RWPE1 (cell line): ENCODE measurements at regions not wholly inside any gene's neighbourhood (a gene's known extent, or its start where the extent isn't known, plus 50 kb on each side); places are given as distances from the start of the nearest gene placed in this dataset.
A peak's percentile ranks its signal among the peaks of the same experiment; 100 is the strongest.

Experiments used
- CTCF ChIA-PET: fragments of 350-600 bp; sonication (Branson Sonifier 250); formaldehyde crosslinking; extraction: SDS; loops from one replicate; lab custom pipeline; 2021; lab: Yijun Ruan, JAX
- POLR2A ChIA-PET: fragments of 400-600 bp; formaldehyde crosslinking; extraction: SDS; loops from one replicate; lab custom pipeline; 2020; ENCODE audit warnings: antibody characterized with exemption; ENCODE audit not compliant: low non-redundant PET; lab: Yijun Ruan, JAX
- DNase-seq: peaks from one replicate; pipeline ENCODE4 v3.0.0; 2012; ENCODE audit warnings: low spot score
- H3K27ac ChIP-seq: fragments of 450-650 bp; 2 replicates; pipeline ENCODE4 v1.5.1; 2017
- CTCF ChIP-seq: fragments of 450-650 bp; conservative IDR thresholded peaks from 2 replicates; pipeline ENCODE4 v1.5.1; 2017; ENCODE audit warnings: low read depth, mild to moderate bottlenecking

DNA sequence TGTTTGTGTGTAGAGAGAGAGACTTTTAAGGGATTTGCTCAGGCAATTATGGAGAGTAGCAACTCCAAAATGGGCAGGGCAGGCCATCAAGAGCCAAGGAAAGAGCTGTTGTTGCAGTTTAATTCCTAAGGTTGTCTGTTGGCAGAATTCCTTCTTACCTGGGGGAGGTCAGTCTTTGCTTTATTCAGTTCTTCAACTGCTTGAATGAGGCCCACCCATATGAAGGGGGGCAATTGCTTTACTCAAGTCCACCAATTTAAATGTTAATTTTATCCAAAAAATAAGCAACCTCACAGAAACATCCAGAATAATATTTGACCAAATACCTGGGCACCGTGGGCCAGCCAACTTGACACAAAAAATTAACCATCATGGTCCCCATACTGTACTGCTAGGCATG lies 137.7 kb upstream of the KLHL25 start:
- DNase-seq = no peak

GRCh38 chr15:85934691-85935090 lies 140.0 kb upstream of the KLHL25 start:
- no peak overlapping the region for H3K27ac ChIP-seq
- no peak for TF ChIP-seq CTCF
- ChIA-PET CTCF (interaction anchor here (0.6 kb wide), 1 partner anchor 570 kb away, joined by 6 read pairs; no protein-coding TSS in a partner anchor), POLR2A (no interaction called here)
- no peak for DNase-seq

More for the DNA sequence above, 137.7 kb upstream of the KLHL25 start:
- no peak for TF ChIP-seq CTCF
- no peak overlapping the region for H3K27ac ChIP-seq
- POLR2A ChIA-PET = no interaction called here
- CTCF ChIA-PET = no interaction called here

DNA sequence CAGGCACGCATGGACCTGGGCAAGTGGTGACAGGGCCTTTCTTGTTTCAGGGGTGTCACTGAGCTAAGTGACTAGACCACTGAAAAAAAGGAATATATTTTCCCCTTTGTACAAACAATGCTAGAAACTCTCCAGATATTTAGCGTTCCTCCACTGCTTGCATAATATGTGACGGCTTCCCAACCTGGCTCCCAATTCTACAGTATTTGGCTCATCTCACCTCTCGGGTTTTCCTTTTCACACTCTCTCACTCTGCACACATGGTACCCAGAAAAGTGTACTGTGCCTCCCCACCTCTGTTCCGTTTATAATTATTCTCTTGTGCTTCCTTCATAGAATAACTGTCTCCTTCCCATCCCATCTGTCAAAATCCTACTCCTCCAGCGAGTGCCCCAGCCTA lies 140.5 kb upstream of the KLHL25 start:
- TF ChIP-seq CTCF = no peak
- ChIA-PET CTCF (no interaction called here), POLR2A (no interaction called here)
- no peak overlapping the region for H3K27ac ChIP-seq
- DNase-seq = no peak

- H3K27ac ChIP-seq = no peak overlapping the region
- POLR2A ChIA-PET = no interaction called here
- no peak for DNase-seq
- CTCF ChIA-PET = no interaction called here
- no peak for TF ChIP-seq CTCF
Observed at GRCh38 chr15:85937661-85938060, 142.0 kb upstream of the AGBL1 start.

DNA sequence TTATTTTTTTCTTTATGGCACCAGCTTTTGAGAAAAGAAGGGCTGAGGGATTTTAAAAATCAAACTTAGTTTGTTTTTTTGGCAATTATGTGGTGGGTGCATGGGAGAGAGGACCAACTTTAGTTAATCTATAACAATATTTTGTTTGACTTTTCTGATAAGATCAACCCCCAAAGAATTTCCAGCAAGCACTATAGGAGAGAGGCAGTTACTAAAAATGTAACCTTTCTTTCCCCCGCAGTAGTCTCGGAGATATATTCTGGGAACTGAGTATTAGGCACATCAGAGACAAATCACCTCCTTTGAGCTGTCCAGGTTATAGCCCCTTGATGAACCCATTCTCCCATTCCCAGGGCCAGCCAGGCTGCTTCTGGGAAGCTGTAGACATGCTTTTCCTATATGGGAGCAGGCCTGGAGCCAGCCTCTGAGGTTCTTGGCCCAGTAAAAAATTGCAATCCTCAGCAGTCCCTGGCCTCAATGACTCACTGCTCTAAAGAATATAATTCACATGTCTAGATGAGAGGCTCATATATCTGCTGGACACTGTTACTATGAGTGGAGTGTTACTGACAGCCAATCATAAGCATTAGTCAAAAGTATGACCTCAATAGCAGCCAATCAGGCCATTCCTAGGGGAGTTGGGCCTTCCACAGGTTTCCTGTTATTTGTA lies 138.3 kb upstream of the AGBL1 start:
- TF ChIP-seq CTCF = no peak
- peak; percentile 44 for DNase-seq
- ChIA-PET POLR2A (no interaction called here), CTCF (no interaction called here)
- no peak overlapping the region for H3K27ac ChIP-seq

GRCh38 chr15:85942632-85943031 lies 137.0 kb upstream of the AGBL1 start:
- DNase-seq = no peak
- CTCF ChIA-PET = no interaction called here
- no peak overlapping the region for H3K27ac ChIP-seq
- POLR2A ChIA-PET = no interaction called here
- no peak for TF ChIP-seq CTCF
